ENCODE measurements at regions not wholly inside any gene's neighbourhood (a gene's known extent, or its start where the extent isn't known, plus 50 kb on each side); places are given as distances from the start of the nearest gene placed in this dataset.
"Not testable (repeated sequence)": the region's sequence is repeated elsewhere in the genome, so short reads cannot be mapped to it uniquely, and the experiment has no call there.

DNA sequence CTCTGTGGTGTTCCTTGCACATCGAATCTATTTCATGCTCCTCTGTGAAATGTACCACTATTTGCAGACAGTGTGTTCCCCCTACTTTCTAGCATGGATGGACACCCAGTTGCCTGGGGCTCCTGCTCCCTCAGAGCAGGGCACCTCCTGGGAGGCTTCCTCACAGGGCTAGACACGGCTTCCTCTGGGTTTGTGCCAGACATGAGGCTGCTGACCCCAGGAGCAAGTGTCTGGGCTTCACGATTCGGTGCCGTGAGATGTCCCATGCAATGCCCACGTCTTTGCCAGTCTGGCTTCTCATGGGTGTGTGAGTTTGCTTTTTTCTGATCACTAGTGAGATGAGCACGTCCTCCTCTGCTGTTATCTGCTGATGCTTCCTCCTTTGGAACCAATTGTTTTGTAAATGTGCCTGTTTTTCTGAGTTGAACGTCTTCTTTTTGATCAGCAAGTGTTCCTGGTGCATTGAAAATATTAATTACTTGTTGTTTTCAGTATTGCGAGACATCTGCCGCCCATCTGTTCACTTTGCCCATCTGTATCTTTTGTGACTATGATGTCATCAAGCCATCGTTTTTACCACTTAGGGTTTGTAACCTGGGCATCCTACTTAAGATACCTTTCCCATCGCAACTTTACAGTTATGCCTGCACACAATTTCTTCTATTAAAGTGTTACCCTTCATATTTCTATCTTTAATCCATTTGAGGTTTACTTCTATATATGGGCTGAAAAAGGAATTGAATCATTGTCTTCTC is 92.0 kb downstream of the TTLL2 start:
- POLR2A ChIA-PET, result no interaction called here
- Mint-ChIP-seq H3K27me3 (peaks cover 16% of the 10 kb centered on the region), H3K36me3 (ENCODE audit: low read depth) (no peaks in the 10 kb centered on the region), H3K4me1 (no peaks in the 10 kb centered on the region), H3K27ac (no peak overlapping the region), H3K9me3 (no peaks in the 10 kb centered on the region), H3K4me3 (no peak overlapping the region)
- no peak for DNase-seq
- CTCF ChIA-PET, result no interaction called here

DNA sequence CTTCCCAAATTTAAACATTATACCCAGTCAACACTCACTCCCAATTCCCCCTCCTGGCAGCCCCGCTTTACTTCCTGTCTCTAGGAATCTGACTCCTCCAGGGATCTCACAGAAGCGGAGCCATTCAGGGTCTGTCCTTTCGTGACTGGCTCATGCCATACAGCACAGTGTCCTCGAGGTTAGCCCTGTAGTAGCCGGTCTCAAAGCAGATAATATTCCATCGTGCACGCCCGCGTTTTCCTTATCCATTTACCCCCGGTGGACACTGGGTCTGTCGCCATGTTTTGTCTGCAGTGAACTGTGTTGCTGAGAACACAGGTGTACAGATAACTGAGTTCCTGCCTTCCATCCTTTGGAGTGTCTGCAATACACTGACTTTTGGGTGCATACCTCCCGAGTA is 95.3 kb downstream of the TTLL2 start:
- Mint-ChIP-seq H3K9me3 (no peaks in the 10 kb centered on the region), H3K27ac (no peak overlapping the region), H3K4me3 (no peak overlapping the region), H3K4me1 (no peaks in the 10 kb centered on the region), H3K27me3 (peaks cover 16% of the 10 kb centered on the region), H3K36me3 (ENCODE audit: low read depth) (no peaks in the 10 kb centered on the region)
- DNase-seq, result no peak
- ChIA-PET POLR2A (no interaction called here), CTCF (no interaction called here)

DNA sequence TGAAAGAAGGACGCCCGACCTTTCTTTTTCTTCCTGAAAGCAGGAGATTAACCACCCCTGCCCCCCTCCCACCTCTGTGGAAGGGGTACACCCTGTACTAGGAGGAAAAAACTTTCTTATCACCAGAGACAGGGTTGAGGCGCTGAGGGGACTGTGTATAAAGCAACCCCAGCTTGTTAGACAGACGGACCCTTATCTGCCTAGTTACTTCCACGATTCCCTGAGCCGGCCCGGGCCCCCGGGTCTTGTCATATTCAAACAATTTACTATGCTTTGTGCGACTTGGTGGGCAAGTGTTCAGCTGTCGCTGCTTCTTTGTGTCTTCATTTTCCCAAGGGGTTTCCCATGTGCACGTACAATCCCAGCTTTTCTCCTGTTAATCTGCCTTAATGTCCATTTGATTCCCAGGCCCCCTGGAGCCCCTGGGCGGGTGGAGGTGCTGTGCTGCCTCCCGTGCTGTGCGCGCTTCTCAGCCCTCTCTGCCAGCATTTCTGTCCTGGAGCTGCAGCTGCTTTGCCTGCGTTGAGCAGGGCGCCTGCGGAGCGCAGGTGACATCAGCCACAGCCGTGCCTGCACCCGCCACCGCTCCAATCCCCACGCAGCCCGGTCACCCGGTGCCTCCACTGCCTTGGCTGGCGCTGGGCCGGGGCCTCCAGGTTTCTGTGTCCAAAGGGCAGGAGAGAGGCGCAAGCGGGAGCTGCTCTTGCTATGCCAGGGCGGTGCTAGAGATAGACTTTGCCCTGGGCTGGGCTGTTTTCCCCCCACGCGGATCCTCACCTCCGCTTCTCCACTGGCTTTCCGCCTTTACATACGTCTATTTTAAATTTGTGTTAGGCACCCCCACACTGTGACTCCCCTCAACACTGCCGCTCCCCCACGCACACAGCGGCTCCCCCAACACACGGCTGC is 96.2 kb downstream of the TTLL2 start:
- H3K27me3 Mint-ChIP-seq, result peaks cover 16% of the 10 kb centered on the region
- POLR2A ChIA-PET, result no interaction called here
- no peaks in the 10 kb centered on the region for H3K4me1 Mint-ChIP-seq
- no peak overlapping the region for H3K4me3 Mint-ChIP-seq
- no peak for DNase-seq
- H3K27ac Mint-ChIP-seq, result no peak overlapping the region
- H3K36me3 Mint-ChIP-seq (ENCODE audit: low read depth), result no peaks in the 10 kb centered on the region
- CTCF ChIA-PET, result no interaction called here
- H3K9me3 Mint-ChIP-seq, result no peaks in the 10 kb centered on the region

DNA sequence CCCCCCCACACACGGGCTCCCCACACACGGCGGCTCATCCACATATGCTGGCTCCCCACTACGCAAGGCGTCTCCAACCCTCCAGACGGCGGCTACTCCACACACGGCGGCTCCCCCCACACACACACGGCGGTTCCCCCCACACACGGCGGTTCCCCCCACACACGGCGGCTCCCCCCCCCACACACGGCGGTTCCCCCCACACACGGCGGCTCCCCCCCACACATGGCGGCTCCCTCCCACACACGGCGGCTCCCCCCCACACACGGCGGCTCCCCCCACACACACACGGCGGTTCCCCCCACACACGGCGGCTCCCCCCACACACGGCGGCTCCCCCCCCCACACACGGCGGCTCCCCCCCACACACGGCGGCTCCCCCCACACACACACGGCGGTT is 97.1 kb downstream of the TTLL2 start:
- H3K9me3 Mint-ChIP-seq; DNase-seq; POLR2A ChIA-PET; H3K27ac Mint-ChIP-seq; H3K4me3 Mint-ChIP-seq; CTCF ChIA-PET; H3K36me3 Mint-ChIP-seq (ENCODE audit: low read depth); H3K4me1 Mint-ChIP-seq: not testable (repeated sequence)
- peaks cover 15% of the 10 kb centered on the region for H3K27me3 Mint-ChIP-seq

DNA sequence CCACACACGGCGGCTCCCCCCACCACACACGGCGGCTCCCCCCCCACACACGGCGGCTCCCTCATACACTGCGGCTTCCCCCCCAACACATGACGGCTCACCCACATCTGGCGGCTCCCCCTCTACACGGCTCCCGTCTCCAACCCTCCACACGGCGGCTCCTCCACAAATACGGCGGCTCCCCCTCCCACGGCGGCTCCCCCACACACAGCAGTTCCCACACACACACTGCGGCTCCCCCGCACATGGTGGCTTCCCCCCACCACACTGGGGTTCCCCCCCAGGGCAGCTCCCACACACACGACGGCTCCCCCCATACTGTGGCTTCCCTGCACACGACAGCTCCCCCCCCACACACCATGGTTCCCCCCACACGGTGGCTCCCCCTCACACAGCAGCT is 98.0 kb downstream of the TTLL2 start:
- Mint-ChIP-seq H3K9me3 (no peaks in the 10 kb centered on the region), H3K4me1 (no peaks in the 10 kb centered on the region), H3K27ac (no peak overlapping the region), H3K36me3 (ENCODE audit: low read depth) (no peaks in the 10 kb centered on the region), H3K4me3 (no peak overlapping the region), H3K27me3 (peaks cover 8% of the 10 kb centered on the region)
- CTCF ChIA-PET, result no interaction called here
- no peak for DNase-seq
- POLR2A ChIA-PET, result no interaction called here

GRCh38 chr6:167424060-167424673 is 99.3 kb downstream of the TTLL2 start:
- Mint-ChIP-seq H3K9me3 (no peaks in the 10 kb centered on the region), H3K4me1 (no peaks in the 10 kb centered on the region), H3K36me3 (ENCODE audit: low read depth) (no peaks in the 10 kb centered on the region), H3K27ac (no peak overlapping the region), H3K27me3 (peaks cover 13% of the 10 kb centered on the region), H3K4me3 (no peak overlapping the region)
- POLR2A ChIA-PET, result no interaction called here
- no peak for DNase-seq
- CTCF ChIA-PET, result no interaction called here

DNA sequence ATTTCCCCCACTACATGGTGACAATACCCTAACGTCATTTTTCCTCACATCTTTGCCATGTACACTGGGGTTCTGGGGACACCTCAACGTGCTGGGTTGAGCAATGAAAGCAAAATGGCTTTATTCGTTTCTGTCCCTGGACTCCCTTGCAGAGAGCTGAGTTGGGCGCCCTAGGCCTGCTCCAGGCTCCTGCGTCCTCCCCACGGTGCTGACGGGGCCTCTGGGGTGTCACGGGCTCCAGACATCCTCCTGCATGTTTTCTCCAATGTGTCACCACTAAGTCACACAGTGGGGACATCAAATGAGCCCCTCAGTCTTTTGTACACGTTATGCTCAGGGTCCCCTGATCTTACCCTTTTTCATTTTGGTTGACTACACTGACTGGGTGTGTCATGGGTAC is 99.8 kb downstream of the TTLL2 start:
- Mint-ChIP-seq H3K36me3 (ENCODE audit: low read depth) (no peaks in the 10 kb centered on the region), H3K9me3 (no peaks in the 10 kb centered on the region), H3K4me3 (no peak overlapping the region), H3K27ac (no peak overlapping the region), H3K27me3 (peaks cover 15% of the 10 kb centered on the region), H3K4me1 (no peaks in the 10 kb centered on the region)
- DNase-seq, result no peak
- POLR2A ChIA-PET, result no interaction called here
- CTCF ChIA-PET, result no interaction called here

DNA sequence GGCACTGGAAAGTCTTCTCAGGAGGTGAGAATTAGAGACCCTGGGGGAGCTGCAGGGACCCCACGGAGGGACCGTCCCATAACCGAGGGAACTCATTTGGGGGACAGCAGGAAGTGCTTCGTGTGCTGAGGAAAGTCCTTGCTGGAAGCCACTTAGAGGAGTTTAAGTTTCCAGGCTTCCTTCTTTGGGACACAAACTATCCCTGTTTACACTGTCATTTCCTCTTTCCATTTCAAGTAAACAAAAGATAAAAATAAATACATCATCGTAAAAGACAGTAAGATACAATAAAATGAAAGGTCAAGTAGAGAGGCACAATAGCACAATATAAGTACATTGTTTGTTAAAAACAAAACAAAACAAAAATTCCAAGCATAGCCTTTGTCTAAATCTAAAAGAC is 101.2 kb downstream of the TTLL2 start:
- Mint-ChIP-seq H3K27ac (no peak overlapping the region), H3K4me1 (no peaks in the 10 kb centered on the region)

GRCh38 chr6:167426651-167427050 is 101.8 kb downstream of the TTLL2 start:
- Mint-ChIP-seq H3K27me3 (peaks cover 15% of the 10 kb centered on the region), H3K27ac (no peak overlapping the region), H3K4me3 (no peak overlapping the region), H3K36me3 (ENCODE audit: low read depth) (no peaks in the 10 kb centered on the region), H3K9me3 (no peaks in the 10 kb centered on the region), H3K4me1 (no peaks in the 10 kb centered on the region)
- CTCF ChIA-PET, result no interaction called here
- POLR2A ChIA-PET, result no interaction called here
- no peak for DNase-seq

More for the DNA sequence above, 101.2 kb downstream of the TTLL2 start:
- no peaks in the 10 kb centered on the region for H3K36me3 Mint-ChIP-seq (ENCODE audit: low read depth)
- no peak overlapping the region for H3K4me3 Mint-ChIP-seq
- DNase-seq, result no peak
- H3K27me3 Mint-ChIP-seq, result peaks cover 15% of the 10 kb centered on the region
- CTCF ChIA-PET, result no interaction called here
- POLR2A ChIA-PET, result no interaction called here
- H3K9me3 Mint-ChIP-seq, result no peaks in the 10 kb centered on the region

DNA sequence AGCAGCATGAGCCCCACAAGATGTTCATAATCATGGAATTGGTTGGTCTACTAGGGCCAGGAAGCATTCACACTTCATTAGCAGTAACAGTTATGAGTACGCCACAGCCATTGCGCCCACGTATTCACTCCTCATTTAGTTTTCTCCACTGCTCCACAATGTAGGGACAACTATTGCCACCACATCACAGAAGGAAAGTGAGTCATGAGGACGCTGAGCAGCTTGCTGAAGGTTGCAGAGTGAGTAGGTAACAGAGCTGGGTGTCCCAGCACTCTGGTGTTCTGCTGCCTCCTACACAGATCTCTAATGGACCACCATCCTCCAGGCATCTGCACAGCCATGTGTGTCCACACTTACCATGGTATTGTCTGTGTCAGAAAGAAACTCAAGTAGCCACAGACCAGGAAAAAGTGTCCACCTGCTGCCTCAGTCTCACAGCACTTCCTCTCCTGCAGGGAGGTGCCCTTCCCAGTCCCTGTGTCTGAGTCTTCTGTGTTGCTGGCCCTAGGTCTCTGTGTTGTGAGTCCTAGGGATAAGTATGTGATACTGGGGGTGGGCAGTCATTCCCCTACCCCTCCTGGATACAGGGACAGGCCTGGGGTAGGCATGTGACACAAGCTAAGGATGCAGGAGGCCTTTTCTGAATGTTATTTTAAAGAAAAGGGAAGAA is 103.9 kb downstream of the TTLL2 start:
- DNase-seq, result no peak
- H3K36me3 Mint-ChIP-seq (ENCODE audit: low read depth), result no peaks in the 10 kb centered on the region
- ChIA-PET CTCF (no interaction called here), POLR2A (no interaction called here)
- no peak overlapping the region for H3K4me3 Mint-ChIP-seq
- H3K9me3 Mint-ChIP-seq, result no peaks in the 10 kb centered on the region
- H3K27me3 Mint-ChIP-seq, result peaks cover 15% of the 10 kb centered on the region
- H3K27ac Mint-ChIP-seq, result no peak overlapping the region
- no peaks in the 10 kb centered on the region for H3K4me1 Mint-ChIP-seq

DNA sequence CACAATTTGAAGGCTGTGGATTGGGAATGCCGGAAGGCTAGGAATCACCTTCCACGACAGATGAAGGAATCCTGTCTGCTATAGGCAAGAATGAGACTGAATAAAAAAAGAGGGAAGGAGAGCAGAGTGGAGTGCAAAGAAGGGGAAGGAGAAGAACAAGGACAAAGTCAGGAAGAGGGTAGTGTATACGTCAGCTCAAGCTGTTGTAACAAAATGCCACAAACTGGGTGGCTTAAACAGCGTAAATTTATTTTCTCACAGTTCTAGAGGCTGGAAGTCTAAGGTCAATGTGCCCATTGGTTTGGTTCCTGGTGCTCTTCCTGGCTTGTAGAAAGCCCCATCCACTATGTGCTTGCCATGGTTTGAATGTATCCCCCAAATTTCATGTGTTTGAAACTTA is 104.5 kb downstream of the TTLL2 start:
- POLR2A ChIA-PET, result no interaction called here
- Mint-ChIP-seq H3K9me3 (no peaks in the 10 kb centered on the region), H3K36me3 (ENCODE audit: low read depth) (no peaks in the 10 kb centered on the region)

GRCh38 chr6:167435209-167435728 is 110.4 kb downstream of the TTLL2 start:
- no peaks in the 10 kb centered on the region for H3K36me3 Mint-ChIP-seq (ENCODE audit: low read depth)
- H3K4me3 Mint-ChIP-seq, result no peak overlapping the region
- no peaks in the 10 kb centered on the region for H3K4me1 Mint-ChIP-seq

More for the DNA sequence above, 104.5 kb downstream of the TTLL2 start:
- Mint-ChIP-seq H3K4me3 (no peak overlapping the region), H3K4me1 (no peaks in the 10 kb centered on the region), H3K27me3 (peaks cover 15% of the 10 kb centered on the region), H3K27ac (no peak overlapping the region)
- CTCF ChIA-PET, result no interaction called here
- no peak for DNase-seq

DNA sequence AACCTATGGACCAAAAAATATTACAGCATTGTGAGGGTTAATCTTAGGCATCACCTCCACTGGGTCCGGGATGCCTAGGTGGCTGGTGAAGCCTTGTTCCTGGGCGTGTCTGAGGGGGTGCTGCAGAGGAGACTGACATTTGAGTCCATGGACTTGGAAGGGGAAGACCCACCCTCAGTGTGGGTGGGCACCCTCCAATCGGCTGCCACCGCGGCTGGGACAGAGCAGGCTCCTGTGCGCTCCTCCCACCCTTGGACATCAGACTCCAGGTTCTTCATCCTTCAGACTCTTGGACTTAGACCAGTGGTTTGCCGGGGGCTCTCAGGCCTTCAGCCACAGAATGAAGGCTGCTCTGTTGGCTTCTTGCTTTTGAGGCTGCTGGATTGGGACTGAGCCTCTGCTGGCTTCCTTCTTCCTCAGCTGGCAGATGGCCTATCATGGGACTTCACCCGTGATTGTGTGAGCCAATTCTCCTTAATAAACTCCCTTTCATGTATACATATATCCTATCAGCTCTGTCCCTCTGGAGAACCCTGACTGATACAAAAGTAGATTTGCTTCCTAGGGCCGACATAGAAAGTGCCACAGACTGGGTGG is 113.1 kb downstream of the TTLL2 start:
- POLR2A ChIA-PET, result no interaction called here
- Mint-ChIP-seq H3K36me3 (ENCODE audit: low read depth) (no peaks in the 10 kb centered on the region), H3K4me3 (no peak overlapping the region), H3K4me1 (no peaks in the 10 kb centered on the region), H3K9me3 (no peaks in the 10 kb centered on the region), H3K27ac (no peak overlapping the region), H3K27me3 (peaks cover 10% of the 10 kb centered on the region)
- no peak for DNase-seq
- CTCF ChIA-PET, result no interaction called here

More at GRCh38 chr6:167435209-167435728, 110.4 kb downstream of the TTLL2 start:
- no peak overlapping the region for H3K27ac Mint-ChIP-seq
- H3K9me3 Mint-ChIP-seq, result no peaks in the 10 kb centered on the region
- POLR2A ChIA-PET, result no interaction called here
- no peak for DNase-seq
- peaks cover 9% of the 10 kb centered on the region for H3K27me3 Mint-ChIP-seq
- CTCF ChIA-PET, result no interaction called here
